K562 (cell line): ENCODE measurements at regions not wholly inside any gene's neighbourhood (a gene's known extent, or its start where the extent isn't known, plus 50 kb on each side); places are given as distances from the start of the nearest gene placed in this dataset.

ENCODE experiments used
- BRD9 ChIP-seq: fragments of 450-650 bp; IDR thresholded peaks from 2 replicates; pipeline ENCODE4 v1.6.1; 2018; ENCODE audit warnings: low read depth; ENCODE audit not compliant: partially characterized antibody
- CREB5 ChIP-seq: fragments of 250-450 bp; sonication (Bioruptor Pico); IDR thresholded peaks from 2 replicates; pipeline ENCODE4 v1.5.0; 2020; ENCODE audit warnings: mild to moderate bottlenecking
- CTCF ChIP-seq, 3 experiments: IDR thresholded peaks in 2 of 3; conservative IDR thresholded peaks in 1 of 3; 2 replicates each; pipeline ENCODE4 v1.5.1; 2011 to 2012; ENCODE audit warnings: low read length in 3 of 3, mild to moderate bottlenecking in 3 of 3, control low read depth in 2 of 3, improper control_type of control experiment in 1 of 3, inconsistent platforms in 1 of 3, low read depth in 1 of 3, mixed read lengths in 1 of 3, moderate library complexity in 1 of 3; ENCODE audit not compliant: insufficient read depth in 2 of 3
- PRDM10 ChIP-seq: fragments of 450-650 bp; IDR thresholded peaks from 2 replicates; pipeline ENCODE4 v1.6.1; 2018; ENCODE audit not compliant: partially characterized antibody
- UBTF ChIP-seq, 2 experiments: IDR thresholded peaks; 2 replicates each; pipeline ENCODE4 v1.6.1; 2012; ENCODE audit warnings: improper control_type of control experiment in 2 of 2, low read depth in 2 of 2, low read length in 2 of 2, borderline replicate concordance in 1 of 2

GRCh38 chr11:128195057-128195751 lies 392.2 kb downstream of the ETS1 start:
- no peak for TF ChIP-seq UBTF (IDR thresholded peaks at IDR 0.05; ENCODE audit: borderline replicate concordance in 1 of 2, low read depth in 2 of 2, low read length in 2 of 2)
- TF ChIP-seq CREB5 (CRISPR knock-in tag): no peak
- no peak for TF ChIP-seq CTCF (IDR thresholded peaks at IDR 0.05 in 2 of 3, conservative IDR thresholded peaks at IDR 0.05 in 1 of 3; ENCODE audit: insufficient read depth in 2 of 3, low read depth in 1 of 3, low read length in 3 of 3)
- TF ChIP-seq PRDM10: no peak
- no peak for TF ChIP-seq BRD9
